Right atrium auricular region (tissue), 2 donors: ENCODE measurements at regions not wholly inside any gene's neighbourhood (a gene's known extent, or its start where the extent isn't known, plus 50 kb on each side); places are given as distances from the start of the nearest gene placed in this dataset.

Source experiments
- DNase-seq: peaks from one replicate; pipeline ENCODE4 v3.0.0-alpha.2; 2019; ENCODE audit warnings: low spot score
- H3K27ac ChIP-seq, 2 donors: fragments of 200-600 bp; sonication (generic); 1 replicate in 1 of 2; 2 replicates in 1 of 2; pipeline ENCODE4 v1.5.1; 2016 to 2019
- H3K27me3 ChIP-seq, 2 donors: fragments of 200-600 bp; sonication (generic); one replicate each; pipeline versions ENCODE4 v1.5.1 to v1.6.0; 2017 to 2019
- H3K36me3 ChIP-seq: fragments of 200-600 bp; sonication (generic); one replicate; pipeline ENCODE4 v1.5.1; 2016
- H3K4me1 ChIP-seq, 2 donors: fragments of 200-600 bp; sonication (generic); one replicate each; pipeline versions ENCODE4 v1.5.1 to v1.6.0; 2017 to 2019
- H3K4me3 ChIP-seq, 2 donors: fragments of 200-600 bp; sonication (generic); 1 replicate in 1 of 2; 2 replicates in 1 of 2; pipeline ENCODE4 v1.5.1; 2017 to 2019; ENCODE audit warnings: mild to moderate bottlenecking in 1 of 2, moderate library complexity in 1 of 2
- H3K9me3 ChIP-seq, 2 donors: fragments of 200-600 bp; sonication (generic); one replicate each; pipeline ENCODE4 v1.5.1; 2019
- TF ChIP-seq, protein P1 (sequence below), 2 donors: fragments of 200-600 bp; sonication (generic); IDR thresholded peaks; one replicate each; pipeline ENCODE4 v1.5.1; 2019; ENCODE audit warnings: antibody characterized with exemption in 2 of 2

- H3K4me1 ChIP-seq, result peaks cover 0 to 18% of the 10 kb centered on the region in 2 donors
- no peak overlapping the region for H3K27ac ChIP-seq
- no peaks in the 10 kb centered on the region for H3K9me3 ChIP-seq
- H3K36me3 ChIP-seq, result no peaks in the 10 kb centered on the region
- H3K4me3 ChIP-seq, result no peak overlapping the region
- DNase-seq, result no peak
- no peaks in the 10 kb centered on the region for H3K27me3 ChIP-seq
- TF ChIP-seq, protein P1, sequence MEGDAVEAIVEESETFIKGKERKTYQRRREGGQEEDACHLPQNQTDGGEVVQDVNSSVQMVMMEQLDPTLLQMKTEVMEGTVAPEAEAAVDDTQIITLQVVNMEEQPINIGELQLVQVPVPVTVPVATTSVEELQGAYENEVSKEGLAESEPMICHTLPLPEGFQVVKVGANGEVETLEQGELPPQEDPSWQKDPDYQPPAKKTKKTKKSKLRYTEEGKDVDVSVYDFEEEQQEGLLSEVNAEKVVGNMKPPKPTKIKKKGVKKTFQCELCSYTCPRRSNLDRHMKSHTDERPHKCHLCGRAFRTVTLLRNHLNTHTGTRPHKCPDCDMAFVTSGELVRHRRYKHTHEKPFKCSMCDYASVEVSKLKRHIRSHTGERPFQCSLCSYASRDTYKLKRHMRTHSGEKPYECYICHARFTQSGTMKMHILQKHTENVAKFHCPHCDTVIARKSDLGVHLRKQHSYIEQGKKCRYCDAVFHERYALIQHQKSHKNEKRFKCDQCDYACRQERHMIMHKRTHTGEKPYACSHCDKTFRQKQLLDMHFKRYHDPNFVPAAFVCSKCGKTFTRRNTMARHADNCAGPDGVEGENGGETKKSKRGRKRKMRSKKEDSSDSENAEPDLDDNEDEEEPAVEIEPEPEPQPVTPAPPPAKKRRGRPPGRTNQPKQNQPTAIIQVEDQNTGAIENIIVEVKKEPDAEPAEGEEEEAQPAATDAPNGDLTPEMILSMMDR (IDR thresholded peaks at IDR 0.05), result no peak
These were observed 78.7 kb upstream of the ARAP3 start for GRCh38 chr5:141760753-141761152.

DNA sequence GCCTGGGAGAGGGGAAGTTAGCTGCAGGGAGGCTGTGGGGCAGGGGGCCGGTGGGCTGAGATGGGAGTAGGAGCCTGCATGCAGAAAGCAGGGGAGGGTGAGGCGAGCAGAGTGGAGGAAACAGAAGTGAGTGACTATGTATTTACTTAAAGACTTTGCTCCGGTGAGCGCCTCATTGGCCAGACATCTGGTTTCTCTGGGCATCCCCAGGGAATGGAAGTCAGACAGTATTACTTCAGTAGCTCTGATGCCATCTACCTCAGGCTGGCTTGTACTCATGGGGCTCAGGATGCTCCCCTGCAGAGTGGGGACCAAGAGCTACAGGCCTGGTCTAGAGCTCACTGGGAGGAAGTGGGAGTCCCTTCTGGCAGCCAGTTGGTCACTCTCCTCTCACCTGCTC lies 78.2 kb upstream of the ARAP3 start:
- Histone ChIP-seq H3K27ac (no peak overlapping the region), H3K4me1 (peaks cover 0 to 18% of the 10 kb centered on the region in 2 donors), H3K4me3 (no peak overlapping the region), H3K9me3 (no peaks in the 10 kb centered on the region), H3K36me3 (no peaks in the 10 kb centered on the region), H3K27me3 (no peaks in the 10 kb centered on the region)
- TF ChIP-seq, protein P1 (IDR thresholded peaks at IDR 0.05), result no peak
- DNase-seq, result no peak

DNA sequence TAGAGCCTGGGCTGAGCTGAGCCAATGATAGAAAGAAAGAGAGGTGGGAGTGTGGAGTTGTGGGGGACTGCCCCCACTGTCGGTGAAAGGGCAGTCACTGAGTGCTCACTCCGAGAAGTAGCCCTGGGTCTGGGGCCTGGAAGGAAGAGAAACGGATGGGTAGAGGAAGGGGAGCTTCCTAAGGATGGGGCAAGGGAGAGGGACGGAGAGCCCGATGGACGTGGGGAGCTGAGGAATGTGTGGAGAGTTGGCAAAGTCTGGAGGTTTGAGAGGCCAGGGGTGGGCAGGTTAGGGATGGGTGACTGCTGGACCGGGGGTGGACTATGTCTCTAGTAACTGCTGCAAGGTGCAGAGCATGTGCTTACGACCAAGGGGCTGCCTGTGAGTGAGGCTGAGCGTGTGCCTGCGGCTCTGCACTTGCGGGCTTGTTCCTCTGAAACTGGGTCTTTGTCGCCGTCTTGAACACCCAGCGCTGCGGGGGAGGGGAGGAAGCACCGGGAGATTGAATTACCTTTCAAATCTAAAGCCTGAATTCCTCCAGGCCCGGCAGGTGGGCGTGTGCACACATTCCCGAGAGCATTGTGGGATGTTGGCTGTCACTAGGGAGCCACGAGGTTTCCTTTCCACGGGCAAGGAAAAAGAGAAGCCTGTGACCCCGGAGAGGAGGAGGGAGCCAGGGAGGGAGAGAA lies 76.4 kb upstream of the ARAP3 start:
- Histone ChIP-seq H3K4me1 (peaks cover 0 to 18% of the 10 kb centered on the region in 2 donors), H3K4me3 (no peak overlapping the region), H3K27me3 (no peaks in the 10 kb centered on the region), H3K9me3 (no peaks in the 10 kb centered on the region), H3K36me3 (no peaks in the 10 kb centered on the region), H3K27ac (no peak overlapping the region)
- no peak for DNase-seq
- TF ChIP-seq, protein P1 (IDR thresholded peaks at IDR 0.05), result no peak

DNA sequence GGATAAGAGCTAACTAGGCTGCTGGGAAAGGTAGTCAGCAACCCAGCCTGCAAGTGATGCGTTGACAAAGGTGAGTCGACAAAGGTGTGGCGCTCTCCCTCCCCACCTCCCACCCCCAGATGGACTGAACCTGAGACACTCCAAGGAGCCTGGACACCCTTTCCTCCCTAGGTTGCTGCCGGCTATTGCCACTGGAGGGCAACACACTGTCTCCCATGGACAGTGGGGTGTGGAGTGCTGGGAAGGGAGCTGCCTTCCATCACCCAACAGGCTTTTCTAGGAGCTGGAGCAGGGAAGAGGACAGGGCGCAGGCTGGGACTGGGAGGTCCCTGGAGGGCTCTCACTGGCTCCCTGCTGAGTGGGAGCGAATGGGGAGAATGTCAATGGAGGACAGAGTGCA lies 75.4 kb upstream of the ARAP3 start:
- no peaks in the 10 kb centered on the region for H3K9me3 ChIP-seq
- H3K36me3 ChIP-seq, result no peaks in the 10 kb centered on the region
- H3K4me3 ChIP-seq, result no peak overlapping the region
- TF ChIP-seq, protein P1 (IDR thresholded peaks at IDR 0.05), result peak in 1 of 2 donors; percentile 37
- no peaks in the 10 kb centered on the region for H3K27me3 ChIP-seq
- no peak for DNase-seq
- peaks cover 0 to 11% of the 10 kb centered on the region in 2 donors for H3K4me1 ChIP-seq
- no peak overlapping the region for H3K27ac ChIP-seq

GRCh38 chr5:141756196-141756595 lies 74.2 kb upstream of the ARAP3 start:
- Histone ChIP-seq H3K36me3 (no peaks in the 10 kb centered on the region), H3K27ac (no peak overlapping the region), H3K4me3 (no peak overlapping the region), H3K9me3 (no peaks in the 10 kb centered on the region), H3K27me3 (no peaks in the 10 kb centered on the region), H3K4me1 (peaks cover 0 to 6% of the 10 kb centered on the region in 2 donors)
- TF ChIP-seq, protein P1 (IDR thresholded peaks at IDR 0.05), result no peak
- no peak for DNase-seq
